GM12864 (cell line): ENCODE measurements at regions not wholly inside any gene's neighbourhood (a gene's known extent, or its start where the extent isn't known, plus 50 kb on each side); places are given as distances from the start of the nearest gene placed in this dataset.

Experiments used
- DNase-seq: peaks from one replicate; pipeline ENCODE4 v3.0.0-alpha.2; 2011; ENCODE audit warnings: low read depth
- H3K4me3 ChIP-seq: 2 replicates; pipeline ENCODE4 v1.5.1; 2011; ENCODE audit warnings: mild to moderate bottlenecking, low read depth, low read length, control low read depth
- TF ChIP-seq, protein P1 (sequence below): IDR thresholded peaks from 2 replicates; pipeline ENCODE4 v1.5.1; 2011; ENCODE audit warnings: low read depth, mild to moderate bottlenecking, moderate library complexity, low read length, control low read depth, inconsistent platforms; ENCODE audit errors: missing control alignments

DNA sequence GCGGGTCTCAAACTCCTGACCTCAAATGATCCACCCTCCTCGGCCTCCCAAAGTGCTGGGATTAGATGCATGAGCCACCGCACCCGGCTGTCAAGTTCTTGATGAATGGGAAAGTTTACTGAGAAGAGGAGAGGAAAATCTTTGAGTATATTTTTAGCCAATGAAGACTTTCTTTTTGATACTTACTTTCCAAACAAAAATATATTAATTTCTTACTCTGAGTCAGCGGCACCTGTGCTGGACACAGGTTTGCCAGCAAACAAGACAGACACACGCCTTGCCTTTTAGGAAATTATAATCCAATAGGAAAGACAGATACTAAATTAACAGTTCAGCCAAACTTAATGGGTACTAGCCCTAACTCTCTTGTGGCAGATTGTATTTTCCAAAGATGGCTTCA is 166.6 kb downstream of the SHQ1 start:
- no peak for DNase-seq
- no peak overlapping the region for H3K4me3 ChIP-seq
- TF ChIP-seq, protein P1, sequence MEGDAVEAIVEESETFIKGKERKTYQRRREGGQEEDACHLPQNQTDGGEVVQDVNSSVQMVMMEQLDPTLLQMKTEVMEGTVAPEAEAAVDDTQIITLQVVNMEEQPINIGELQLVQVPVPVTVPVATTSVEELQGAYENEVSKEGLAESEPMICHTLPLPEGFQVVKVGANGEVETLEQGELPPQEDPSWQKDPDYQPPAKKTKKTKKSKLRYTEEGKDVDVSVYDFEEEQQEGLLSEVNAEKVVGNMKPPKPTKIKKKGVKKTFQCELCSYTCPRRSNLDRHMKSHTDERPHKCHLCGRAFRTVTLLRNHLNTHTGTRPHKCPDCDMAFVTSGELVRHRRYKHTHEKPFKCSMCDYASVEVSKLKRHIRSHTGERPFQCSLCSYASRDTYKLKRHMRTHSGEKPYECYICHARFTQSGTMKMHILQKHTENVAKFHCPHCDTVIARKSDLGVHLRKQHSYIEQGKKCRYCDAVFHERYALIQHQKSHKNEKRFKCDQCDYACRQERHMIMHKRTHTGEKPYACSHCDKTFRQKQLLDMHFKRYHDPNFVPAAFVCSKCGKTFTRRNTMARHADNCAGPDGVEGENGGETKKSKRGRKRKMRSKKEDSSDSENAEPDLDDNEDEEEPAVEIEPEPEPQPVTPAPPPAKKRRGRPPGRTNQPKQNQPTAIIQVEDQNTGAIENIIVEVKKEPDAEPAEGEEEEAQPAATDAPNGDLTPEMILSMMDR = no peak

DNA sequence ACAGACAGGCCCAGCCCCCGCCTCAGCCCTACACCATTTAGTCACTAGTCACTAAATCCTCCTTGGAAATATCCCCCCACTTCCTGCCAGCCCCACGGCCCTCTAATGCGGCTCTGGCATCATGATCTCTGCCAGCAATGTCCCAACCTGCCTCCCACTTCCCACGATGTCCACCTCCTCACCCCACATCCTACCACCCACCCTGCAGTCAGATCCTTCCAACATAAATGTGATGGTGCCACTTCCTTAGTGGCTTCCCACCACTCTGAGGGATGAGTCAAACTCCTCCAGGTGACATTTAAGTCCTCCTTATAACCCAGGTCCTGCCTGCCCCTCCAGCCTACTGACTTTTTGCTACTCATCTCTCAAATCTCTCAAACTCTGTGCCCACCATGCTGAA is 167.5 kb downstream of the SHQ1 start:
- TF ChIP-seq, protein P1 = no peak
- DNase-seq = no peak
- no peak overlapping the region for H3K4me3 ChIP-seq

DNA sequence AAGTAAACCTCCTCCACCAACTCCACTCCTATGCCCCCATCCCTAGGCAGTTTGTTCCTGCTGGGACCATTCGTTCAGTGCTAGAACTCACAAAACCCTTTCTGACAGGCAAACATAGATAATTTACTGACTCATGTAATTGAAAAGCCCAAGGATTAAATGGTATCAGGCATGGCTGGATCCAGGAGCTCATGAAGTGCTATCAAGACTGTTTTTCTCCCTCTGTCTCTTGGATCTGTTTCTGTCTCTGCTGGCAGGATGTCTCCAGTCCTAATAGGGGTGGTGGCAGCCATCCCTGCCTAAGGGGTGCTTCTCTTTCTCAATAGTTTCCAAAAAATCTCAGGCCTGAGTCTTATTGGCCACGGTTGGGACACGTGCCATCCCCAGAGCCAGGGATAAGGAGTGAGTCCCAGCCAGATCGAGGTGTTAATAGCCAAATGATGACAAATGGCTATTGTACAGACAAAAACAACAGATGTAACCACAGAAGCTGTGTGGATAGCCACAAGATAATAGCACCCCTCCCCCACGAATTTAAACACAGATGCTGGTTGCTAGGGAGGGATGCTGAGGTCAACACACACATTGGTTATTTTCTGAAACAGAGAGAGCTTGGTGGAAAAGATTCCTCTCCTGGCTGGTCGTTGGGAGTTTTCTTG is 168.6 kb downstream of the SHQ1 start:
- DNase-seq = no peak
- TF ChIP-seq, protein P1 = no peak
- H3K4me3 ChIP-seq = no peak overlapping the region

DNA sequence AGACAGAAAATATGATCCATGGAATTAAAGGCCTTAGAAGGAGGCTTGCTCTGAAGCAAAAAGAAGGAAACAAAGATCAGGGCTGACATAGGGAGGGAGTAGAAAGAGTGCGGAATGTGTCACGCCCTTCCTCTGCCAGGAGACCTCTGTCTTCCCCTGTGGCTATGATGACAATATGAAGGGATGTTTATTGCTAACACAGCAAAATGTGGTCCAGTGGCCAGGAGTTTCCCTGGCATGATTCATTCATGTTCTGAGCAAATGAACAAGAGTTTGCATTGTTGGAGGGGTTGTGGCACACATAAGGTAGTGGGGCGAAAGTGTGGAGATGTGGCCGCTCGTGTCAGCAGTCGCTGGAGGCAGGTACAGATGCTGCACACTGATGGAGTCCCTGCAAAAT is 169.4 kb downstream of the SHQ1 start:
- DNase-seq = no peak
- no peak overlapping the region for H3K4me3 ChIP-seq
- TF ChIP-seq, protein P1 = no peak

DNA sequence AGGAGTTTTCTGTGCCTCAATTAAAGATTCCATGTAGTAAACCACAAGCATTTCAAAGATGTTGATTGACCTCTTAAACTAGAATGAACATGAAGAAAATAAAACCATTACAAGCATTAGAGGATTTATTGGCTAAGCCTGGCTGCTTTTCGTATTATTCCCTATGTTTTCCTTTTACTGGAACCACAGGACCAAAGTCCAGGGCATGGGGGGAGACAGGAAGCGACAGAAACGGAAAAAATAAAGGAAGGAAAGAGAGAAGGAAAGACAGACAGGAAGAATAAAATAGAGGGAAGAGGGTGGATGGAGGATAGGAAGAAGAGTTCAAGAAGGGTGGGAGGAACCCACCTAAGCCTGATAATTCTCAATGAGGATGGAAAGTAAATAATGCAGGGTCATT is 169.9 kb downstream of the SHQ1 start:
- no peak for DNase-seq
- TF ChIP-seq, protein P1 = no peak
- no peak overlapping the region for H3K4me3 ChIP-seq

DNA sequence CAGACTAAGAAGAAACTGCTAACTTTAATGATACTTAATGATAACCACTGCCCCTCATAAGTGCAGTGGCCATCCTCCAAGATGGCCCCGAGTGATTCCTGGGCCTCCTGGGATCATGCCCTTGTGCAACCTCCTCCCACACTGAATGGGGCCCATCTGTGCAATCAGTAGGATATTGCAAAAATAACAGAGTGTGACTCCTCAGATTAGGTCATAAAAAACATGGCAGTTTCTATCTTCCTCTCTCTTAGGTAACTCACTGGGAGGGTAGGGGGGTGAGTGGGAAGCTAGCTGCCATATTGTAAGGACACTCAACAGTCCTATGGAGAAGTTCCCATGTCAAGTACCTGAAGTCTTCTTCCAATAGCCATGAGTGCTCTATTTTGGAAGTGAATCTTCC is 173.0 kb downstream of the SHQ1 start:
- H3K4me3 ChIP-seq = no peak overlapping the region
- TF ChIP-seq, protein P1 = no peak
- DNase-seq = no peak
